Neural cell (in vitro differentiated cells): ENCODE measurements at regions not wholly inside any gene's neighbourhood (a gene's known extent, or its start where the extent isn't known, plus 50 kb on each side); places are given as distances from the start of the nearest gene placed in this dataset.

Source experiments
- H2AFZ ChIP-seq: fragments of 200-600, 300-800 bp; sonication (generic), shearing (Covaris generic); 2 replicates; pipeline ENCODE4 v1.6.0; 2014; ENCODE audit warnings: low read depth, mild to moderate bottlenecking, antibody characterized with exemption, low read length, moderate library complexity
- H3F3A ChIP-seq: fragments of 200-600 bp; shearing (Covaris generic); 2 replicates; pipeline ENCODE4 v1.6.1; 2016; ENCODE audit warnings: mild to moderate bottlenecking, moderate library complexity, mixed read lengths, antibody characterized with exemption, low read length; ENCODE audit not compliant: insufficient read depth, poor library complexity, severe bottlenecking
- H3K27ac ChIP-seq: fragments of 200-600, 300-800 bp; sonication (generic), shearing (Covaris generic); 2 replicates; pipeline ENCODE4 v1.5.1; 2014; ENCODE audit warnings: mild to moderate bottlenecking, low read length, moderate library complexity
- H3K27me3 ChIP-seq: fragments of 300-800, 200-600 bp; sonication (generic), shearing (Covaris generic); 2 replicates; pipeline ENCODE4 v1.6.0; 2014; ENCODE audit warnings: mild to moderate bottlenecking, low read depth, low read length, moderate library complexity; ENCODE audit not compliant: insufficient read depth
- H3K36me3 ChIP-seq: fragments of 300-800, 200-600 bp; sonication (generic), shearing (Covaris generic); 2 replicates; pipeline ENCODE4 v1.5.1; 2014; ENCODE audit warnings: mild to moderate bottlenecking, antibody characterized with exemption, low read length, moderate library complexity; ENCODE audit not compliant: insufficient read depth
- H3K4me2 ChIP-seq: fragments of 300-800, 200-600 bp; sonication (generic), shearing (Covaris generic); 2 replicates; pipeline ENCODE4 v1.6.0; 2014; ENCODE audit warnings: mild to moderate bottlenecking, low read length
- H3K4me3 ChIP-seq: fragments of 300-800, 200-600 bp; sonication (generic), shearing (Covaris generic); 2 replicates; pipeline ENCODE4 v1.5.1; 2014; ENCODE audit warnings: mild to moderate bottlenecking, low read length, moderate library complexity
- H3K79me2 ChIP-seq: fragments of 200-600 bp; shearing (Covaris generic); replicated peaks from 2 replicates; pipeline ENCODE4 v1.6.0; 2014; ENCODE audit warnings: mild to moderate bottlenecking, low read length, moderate library complexity; ENCODE audit not compliant: insufficient read depth
- H3K9ac ChIP-seq: fragments of 300-800, 200-600 bp; sonication (generic), shearing (Covaris generic); 2 replicates; pipeline ENCODE4 v1.6.1; 2016; ENCODE audit warnings: mild to moderate bottlenecking, low read length, mixed read lengths
- H3K9me2 ChIP-seq: fragments of 200-600 bp; shearing (Covaris generic); 2 replicates; pipeline ENCODE4 v1.6.1; 2016; ENCODE audit warnings: mild to moderate bottlenecking, low read length, mixed read lengths; ENCODE audit not compliant: insufficient read depth
- H3K9me3 ChIP-seq: fragments of 200-600, 300-800 bp; sonication (generic), shearing (Covaris generic); 2 replicates; pipeline ENCODE4 v1.6.1; 2016; ENCODE audit warnings: mild to moderate bottlenecking, mixed run types, low read length, moderate library complexity, mixed read lengths
- H4K20me1 ChIP-seq: fragments of 200-600 bp; shearing (Covaris generic); 2 replicates; pipeline ENCODE4 v1.6.1; 2016; ENCODE audit warnings: mild to moderate bottlenecking, mixed run types; ENCODE audit not compliant: insufficient read depth
- EP300 ChIP-seq: fragments of 450-650 bp; conservative IDR thresholded peaks from 2 replicates; pipeline ENCODE4 v1.6.1; 2014; ENCODE audit warnings: antibody characterized with exemption, mild to moderate bottlenecking, moderate library complexity; ENCODE audit not compliant: poor library complexity, severe bottlenecking
- EZH2 ChIP-seq: fragments of 200-600, 300-800 bp; shearing (Covaris generic), sonication (generic); IDR thresholded peaks from 2 replicates; pipeline ENCODE4 v1.6.1; 2014; ENCODE audit warnings: antibody characterized with exemption, low read length, borderline replicate concordance, mild to moderate bottlenecking; ENCODE audit not compliant: insufficient read depth, poor library complexity, severe bottlenecking
- MXI1 ChIP-seq: fragments of 450-650 bp; conservative IDR thresholded peaks from 2 replicates; pipeline ENCODE4 v1.6.1; 2014; ENCODE audit warnings: antibody characterized with exemption, mild to moderate bottlenecking; ENCODE audit not compliant: poor library complexity, severe bottlenecking
- POLR2AphosphoS5 ChIP-seq: IDR thresholded peaks from 2 replicates; pipeline ENCODE4 v1.6.1; 2012
- RAD21 ChIP-seq: fragments of 450-650 bp; conservative IDR thresholded peaks from 2 replicates; pipeline ENCODE4 v1.6.1; 2014; ENCODE audit warnings: antibody characterized with exemption, mild to moderate bottlenecking, moderate library complexity
- SMC3 ChIP-seq: fragments of 450-650 bp; conservative IDR thresholded peaks from 2 replicates; pipeline ENCODE4 v1.6.1; 2014; ENCODE audit warnings: antibody characterized with exemption, mild to moderate bottlenecking, moderate library complexity; ENCODE audit not compliant: poor library complexity
- TAF1 ChIP-seq: IDR thresholded peaks from 2 replicates; pipeline ENCODE4 v1.6.1; 2012; ENCODE audit warnings: low read depth
- TF ChIP-seq, protein P1 (sequence below): IDR thresholded peaks from 2 replicates; pipeline ENCODE4 v1.6.1; 2012; ENCODE audit warnings: borderline replicate concordance
- TF ChIP-seq, protein P2 (sequence below): fragments of 450-650 bp; IDR thresholded peaks from 2 replicates; pipeline ENCODE4 v1.5.1; 2014; ENCODE audit warnings: antibody characterized with exemption, mild to moderate bottlenecking, moderate library complexity; ENCODE audit not compliant: poor library complexity, severe bottlenecking

DNA sequence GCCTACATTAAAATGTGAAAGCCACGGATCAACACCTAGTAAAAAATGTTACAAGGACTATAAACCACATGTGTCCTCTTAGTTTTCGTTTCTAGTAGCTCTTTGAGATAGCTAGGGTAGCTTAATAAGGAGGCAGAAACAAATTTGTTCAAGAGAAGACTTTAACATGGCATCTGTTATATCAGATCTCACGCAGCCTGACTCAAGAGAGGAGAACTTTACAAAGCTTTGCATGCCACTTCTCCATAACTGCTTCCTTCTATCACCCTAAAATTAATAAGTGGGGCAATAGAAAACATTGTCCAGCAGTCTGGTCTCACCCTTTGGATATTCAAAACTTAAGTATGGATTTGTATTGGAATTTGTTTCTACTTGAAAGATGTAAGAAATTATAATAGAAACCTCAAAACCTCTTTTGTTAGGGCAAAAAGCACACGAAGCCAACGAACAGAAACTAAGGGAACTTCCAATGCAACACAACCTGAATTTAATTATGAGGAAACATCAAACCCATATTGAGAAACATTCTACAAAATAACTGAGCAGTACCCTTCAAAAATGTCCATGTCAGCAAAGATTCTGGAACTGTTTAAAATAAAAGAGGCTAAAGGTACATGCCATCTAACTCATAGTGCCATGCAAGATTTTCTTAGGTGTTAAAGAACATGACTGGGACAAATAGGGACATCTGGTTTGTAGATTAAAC lies 194.8 kb downstream of the LRIG3 start:
- Histone ChIP-seq H3F3A (no peaks in the 10 kb centered on the region), H3K4me2 (no peak overlapping the region), H4K20me1 (no peaks in the 10 kb centered on the region), H3K9ac (no peak overlapping the region), H3K79me2 (no peaks in the 10 kb centered on the region), H3K9me3 (no peaks in the 10 kb centered on the region), H3K27me3 (no peaks in the 10 kb centered on the region), H2AFZ (no peak overlapping the region), H3K4me3 (no peak overlapping the region), H3K27ac (no peak overlapping the region), H3K36me3 (no peaks in the 10 kb centered on the region), H3K9me2 (no peaks in the 10 kb centered on the region)
- TF ChIP-seq, protein P1, sequence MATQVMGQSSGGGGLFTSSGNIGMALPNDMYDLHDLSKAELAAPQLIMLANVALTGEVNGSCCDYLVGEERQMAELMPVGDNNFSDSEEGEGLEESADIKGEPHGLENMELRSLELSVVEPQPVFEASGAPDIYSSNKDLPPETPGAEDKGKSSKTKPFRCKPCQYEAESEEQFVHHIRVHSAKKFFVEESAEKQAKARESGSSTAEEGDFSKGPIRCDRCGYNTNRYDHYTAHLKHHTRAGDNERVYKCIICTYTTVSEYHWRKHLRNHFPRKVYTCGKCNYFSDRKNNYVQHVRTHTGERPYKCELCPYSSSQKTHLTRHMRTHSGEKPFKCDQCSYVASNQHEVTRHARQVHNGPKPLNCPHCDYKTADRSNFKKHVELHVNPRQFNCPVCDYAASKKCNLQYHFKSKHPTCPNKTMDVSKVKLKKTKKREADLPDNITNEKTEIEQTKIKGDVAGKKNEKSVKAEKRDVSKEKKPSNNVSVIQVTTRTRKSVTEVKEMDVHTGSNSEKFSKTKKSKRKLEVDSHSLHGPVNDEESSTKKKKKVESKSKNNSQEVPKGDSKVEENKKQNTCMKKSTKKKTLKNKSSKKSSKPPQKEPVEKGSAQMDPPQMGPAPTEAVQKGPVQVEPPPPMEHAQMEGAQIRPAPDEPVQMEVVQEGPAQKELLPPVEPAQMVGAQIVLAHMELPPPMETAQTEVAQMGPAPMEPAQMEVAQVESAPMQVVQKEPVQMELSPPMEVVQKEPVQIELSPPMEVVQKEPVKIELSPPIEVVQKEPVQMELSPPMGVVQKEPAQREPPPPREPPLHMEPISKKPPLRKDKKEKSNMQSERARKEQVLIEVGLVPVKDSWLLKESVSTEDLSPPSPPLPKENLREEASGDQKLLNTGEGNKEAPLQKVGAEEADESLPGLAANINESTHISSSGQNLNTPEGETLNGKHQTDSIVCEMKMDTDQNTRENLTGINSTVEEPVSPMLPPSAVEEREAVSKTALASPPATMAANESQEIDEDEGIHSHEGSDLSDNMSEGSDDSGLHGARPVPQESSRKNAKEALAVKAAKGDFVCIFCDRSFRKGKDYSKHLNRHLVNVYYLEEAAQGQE = no peak
- TF ChIP-seq, protein P2, sequence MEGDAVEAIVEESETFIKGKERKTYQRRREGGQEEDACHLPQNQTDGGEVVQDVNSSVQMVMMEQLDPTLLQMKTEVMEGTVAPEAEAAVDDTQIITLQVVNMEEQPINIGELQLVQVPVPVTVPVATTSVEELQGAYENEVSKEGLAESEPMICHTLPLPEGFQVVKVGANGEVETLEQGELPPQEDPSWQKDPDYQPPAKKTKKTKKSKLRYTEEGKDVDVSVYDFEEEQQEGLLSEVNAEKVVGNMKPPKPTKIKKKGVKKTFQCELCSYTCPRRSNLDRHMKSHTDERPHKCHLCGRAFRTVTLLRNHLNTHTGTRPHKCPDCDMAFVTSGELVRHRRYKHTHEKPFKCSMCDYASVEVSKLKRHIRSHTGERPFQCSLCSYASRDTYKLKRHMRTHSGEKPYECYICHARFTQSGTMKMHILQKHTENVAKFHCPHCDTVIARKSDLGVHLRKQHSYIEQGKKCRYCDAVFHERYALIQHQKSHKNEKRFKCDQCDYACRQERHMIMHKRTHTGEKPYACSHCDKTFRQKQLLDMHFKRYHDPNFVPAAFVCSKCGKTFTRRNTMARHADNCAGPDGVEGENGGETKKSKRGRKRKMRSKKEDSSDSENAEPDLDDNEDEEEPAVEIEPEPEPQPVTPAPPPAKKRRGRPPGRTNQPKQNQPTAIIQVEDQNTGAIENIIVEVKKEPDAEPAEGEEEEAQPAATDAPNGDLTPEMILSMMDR = no peak
- TF ChIP-seq POLR2AphosphoS5 (no peak), RAD21 (no peak), EP300 (no peak), EZH2 (no peak), SMC3 (no peak), MXI1 (no peak), TAF1 (no peak)

DNA sequence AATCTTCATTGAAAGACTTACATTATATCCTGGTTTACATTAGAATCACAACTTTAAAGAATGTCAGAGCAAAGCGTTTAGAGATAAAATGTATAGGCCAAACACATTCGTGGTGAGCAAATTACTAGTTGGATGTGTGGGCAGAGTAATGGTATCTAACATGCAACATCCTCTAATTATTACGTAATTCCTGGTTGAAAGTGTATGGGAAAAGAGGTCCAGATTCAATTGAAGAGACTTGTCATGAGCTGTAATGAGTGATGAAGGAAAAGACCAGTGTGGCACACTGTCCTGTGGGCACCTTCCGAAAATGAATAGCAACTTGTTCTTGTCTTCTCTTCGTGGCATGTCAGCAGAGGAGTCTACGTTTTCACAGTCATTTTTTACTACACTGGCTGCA lies 192.8 kb downstream of the LRIG3 start:
- no peak overlapping the region for H2AFZ ChIP-seq
- H3K4me2 ChIP-seq = no peak overlapping the region
- H3K36me3 ChIP-seq = no peaks in the 10 kb centered on the region
- H3K4me3 ChIP-seq = no peak overlapping the region
- H3K9ac ChIP-seq = no peak overlapping the region
- no peaks in the 10 kb centered on the region for H3F3A ChIP-seq
- H3K9me3 ChIP-seq = no peaks in the 10 kb centered on the region
- no peaks in the 10 kb centered on the region for H4K20me1 ChIP-seq
- TF ChIP-seq, protein P2 = no peak
- TF ChIP-seq, protein P1 = no peak
- TF ChIP-seq TAF1 = no peak
- TF ChIP-seq MXI1 = no peak
- TF ChIP-seq EZH2 = no peak
- no peak for TF ChIP-seq RAD21
- TF ChIP-seq EP300 = no peak
- no peak for TF ChIP-seq SMC3
- TF ChIP-seq POLR2AphosphoS5 = no peak
- no peaks in the 10 kb centered on the region for H3K9me2 ChIP-seq
- no peaks in the 10 kb centered on the region for H3K27me3 ChIP-seq
- no peak overlapping the region for H3K27ac ChIP-seq
- H3K79me2 ChIP-seq = no peaks in the 10 kb centered on the region
